Stimulated activated CD4-positive, alpha-beta T cell treated with anti-CD3 and anti-CD28 coated beads, Interleukin-4, amount 100 ng/mL, for 4 hours (primary cell): ENCODE measurements at regions not wholly inside any gene's neighbourhood (a gene's known extent, or its start where the extent isn't known, plus 50 kb on each side); places are given as distances from the start of the nearest gene placed in this dataset.
"Not testable (repeated sequence)": the region's sequence is repeated elsewhere in the genome, so short reads cannot be mapped to it uniquely, and the experiment has no call there.

Experiments used
- DNase-seq, 2 experiments: peaks; one replicate each; pipeline ENCODE4 v3.0.0-alpha.2; 2020

DNA sequence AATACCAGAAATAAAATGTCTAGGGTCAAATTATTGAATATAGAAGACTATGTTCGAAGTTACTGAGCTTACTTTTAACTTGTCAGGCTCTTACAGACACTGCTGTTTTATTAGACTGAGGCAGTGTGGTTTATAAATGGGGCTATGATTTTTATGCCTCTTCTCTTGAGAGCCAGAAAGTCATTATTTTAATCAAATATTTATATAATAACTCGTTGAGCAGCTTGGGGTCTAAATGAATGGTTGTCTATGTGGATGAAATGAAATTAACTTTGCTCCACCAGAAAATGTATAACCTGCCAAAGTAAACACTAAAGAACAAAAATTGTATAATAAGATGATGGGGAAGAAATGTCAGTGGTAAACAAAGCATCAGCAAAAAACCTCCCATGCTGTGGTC lies 175.6 kb upstream of the THSD7A start:
- DNase-seq = no peak

DNA sequence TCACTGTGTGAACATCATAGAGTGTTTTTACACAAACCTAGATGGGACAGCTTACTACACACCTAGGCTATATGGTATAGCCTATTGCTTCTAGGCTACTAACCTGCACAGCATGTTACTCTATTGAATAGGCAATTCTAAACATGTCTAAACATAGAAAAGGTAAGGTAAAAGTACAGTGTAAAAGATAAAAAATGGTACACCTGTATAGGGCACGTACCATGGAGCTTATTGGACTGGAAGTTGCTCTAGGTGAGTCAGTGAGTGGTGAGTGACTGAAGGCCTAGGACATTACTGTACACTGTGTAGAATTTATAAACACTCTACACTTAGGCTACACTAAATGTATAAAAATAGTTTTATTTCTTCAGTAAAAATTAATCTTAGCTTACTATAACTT lies 182.0 kb upstream of the THSD7A start:
- DNase-seq = no peak

DNA sequence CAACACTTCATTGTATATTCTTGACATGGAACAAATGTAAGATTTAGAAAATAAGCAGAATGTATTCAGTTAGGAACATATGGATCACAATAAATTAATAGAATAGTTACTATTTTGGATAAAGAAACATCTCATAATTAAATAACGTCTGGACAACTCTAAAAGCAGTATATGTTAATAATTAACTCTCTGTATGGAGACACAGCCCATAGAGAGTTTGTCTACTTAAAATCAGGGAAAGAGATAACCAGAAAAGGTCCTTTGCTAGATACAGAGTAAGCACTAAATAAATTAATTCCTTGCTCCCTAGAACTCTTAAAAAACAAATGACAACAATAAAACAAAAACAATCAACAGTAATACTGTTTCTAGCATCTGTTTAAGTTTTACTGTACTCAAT lies 184.4 kb upstream of the THSD7A start:
- no peak for DNase-seq

DNA sequence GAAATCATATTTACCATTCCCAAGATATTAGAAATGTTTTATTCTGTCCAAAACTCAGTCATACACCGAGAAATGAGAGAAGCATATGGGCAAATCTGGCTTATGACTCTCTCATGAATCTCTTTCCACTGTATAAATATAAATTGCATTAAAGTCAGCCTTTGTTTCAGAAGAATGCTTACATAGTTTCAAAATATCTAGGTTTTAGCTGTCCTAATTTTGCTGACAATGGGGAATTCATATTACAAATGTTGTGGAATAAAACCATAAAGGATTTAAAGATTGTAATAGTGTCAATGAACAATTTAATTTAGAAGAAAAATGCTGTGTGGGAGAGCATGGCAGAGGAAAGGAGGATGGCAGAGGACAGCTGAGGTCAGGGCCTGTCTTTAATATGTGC lies 185.0 kb upstream of the THSD7A start:
- DNase-seq = no peak

DNA sequence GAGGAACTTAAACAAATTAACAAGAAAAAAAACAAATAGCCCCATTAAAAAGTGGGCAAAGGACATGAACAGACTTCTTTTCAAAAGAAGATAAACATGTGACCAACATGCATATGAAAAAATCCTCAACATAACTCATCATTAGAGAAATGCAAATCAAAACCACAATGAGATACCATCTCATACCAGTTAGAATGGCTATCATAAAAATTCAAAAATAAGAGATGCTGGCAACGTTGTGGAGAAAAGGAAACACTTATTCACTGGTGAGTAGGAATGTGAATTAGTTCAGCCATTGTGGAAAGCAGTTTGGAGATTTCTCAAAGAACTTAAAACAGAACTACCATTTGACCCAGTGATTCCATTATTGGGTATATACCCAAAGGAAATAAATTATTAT lies 189.1 kb upstream of the TMEM106B start:
- not testable (repeated sequence) for DNase-seq

DNA sequence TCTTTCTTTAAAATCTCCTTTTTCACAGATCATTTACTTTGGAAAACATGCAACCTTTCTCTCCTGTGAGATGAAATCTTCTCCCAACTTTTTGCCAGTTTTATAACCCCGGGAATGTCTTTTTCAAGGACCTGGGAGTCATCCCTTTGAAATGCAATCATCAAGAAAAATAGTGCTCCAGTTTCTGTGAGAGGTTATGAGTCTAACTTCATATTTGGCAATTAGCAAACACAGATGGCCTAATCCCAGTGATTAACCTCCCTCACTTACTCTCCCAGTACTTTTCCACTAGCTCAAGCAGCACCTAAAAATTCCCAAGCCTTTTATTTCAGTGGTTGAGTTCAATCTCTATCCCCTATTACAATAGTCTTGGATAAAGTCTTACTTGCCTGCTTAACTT lies 185.8 kb upstream of the TMEM106B start:
- no peak for DNase-seq

DNA sequence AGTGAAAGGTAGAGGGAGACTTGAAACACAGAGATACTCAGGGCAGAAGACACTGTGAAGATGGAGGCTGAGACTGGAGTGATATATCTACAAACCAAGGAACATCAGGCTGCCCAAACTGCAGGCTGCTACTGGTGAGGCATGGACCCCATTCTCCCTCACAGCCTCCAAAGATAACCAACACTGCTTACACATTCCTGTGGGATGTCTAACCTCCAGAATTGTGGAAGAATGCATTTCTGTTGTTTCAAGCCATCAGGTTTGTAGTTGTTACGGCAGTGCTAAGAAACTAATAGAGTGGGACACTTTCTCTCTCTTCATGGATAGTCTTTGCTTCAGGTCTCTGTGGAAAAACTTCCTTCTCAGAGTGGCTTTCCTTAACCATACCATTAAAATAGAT lies 182.6 kb upstream of the TMEM106B start:
- no peak for DNase-seq

DNA sequence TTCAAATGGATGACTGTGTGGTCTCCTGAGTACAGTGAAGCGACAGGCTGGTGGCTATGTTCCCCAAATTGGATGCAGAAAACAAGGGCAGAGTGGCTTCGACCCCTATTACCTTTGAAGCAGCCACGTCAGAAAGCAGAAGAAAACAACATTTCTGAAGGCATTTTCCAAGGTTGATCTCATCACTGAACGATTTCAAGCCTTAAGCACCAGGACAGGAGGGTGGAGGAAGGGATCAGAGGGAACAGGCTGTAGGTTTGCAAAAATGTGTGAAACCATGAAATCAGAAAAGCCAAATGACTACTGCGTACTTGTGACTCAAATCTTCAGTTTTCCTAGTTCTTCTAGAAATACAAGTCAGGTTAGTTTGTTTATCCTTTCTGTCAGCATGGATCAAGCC lies 181.0 kb upstream of the TMEM106B start:
- DNase-seq = no peak

DNA sequence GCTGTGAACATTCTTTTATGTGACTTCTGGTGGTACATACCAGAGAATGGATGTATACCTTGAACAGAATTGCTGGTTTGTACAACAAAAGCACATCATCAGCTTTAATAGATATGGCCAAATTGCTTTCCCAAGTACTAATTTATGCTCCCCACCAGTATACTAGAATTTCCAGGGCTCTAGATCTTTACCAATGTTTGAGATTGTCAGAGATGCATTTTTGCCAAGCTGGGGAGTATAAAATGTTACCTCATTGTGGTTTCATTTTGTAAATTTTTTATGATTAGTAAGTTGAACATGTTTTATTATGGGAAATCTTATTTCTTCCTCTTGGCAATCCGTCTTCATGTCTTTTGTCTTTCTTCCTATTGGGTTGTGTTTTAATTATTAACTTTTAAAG lies 179.9 kb upstream of the TMEM106B start:
- no peak for DNase-seq

DNA sequence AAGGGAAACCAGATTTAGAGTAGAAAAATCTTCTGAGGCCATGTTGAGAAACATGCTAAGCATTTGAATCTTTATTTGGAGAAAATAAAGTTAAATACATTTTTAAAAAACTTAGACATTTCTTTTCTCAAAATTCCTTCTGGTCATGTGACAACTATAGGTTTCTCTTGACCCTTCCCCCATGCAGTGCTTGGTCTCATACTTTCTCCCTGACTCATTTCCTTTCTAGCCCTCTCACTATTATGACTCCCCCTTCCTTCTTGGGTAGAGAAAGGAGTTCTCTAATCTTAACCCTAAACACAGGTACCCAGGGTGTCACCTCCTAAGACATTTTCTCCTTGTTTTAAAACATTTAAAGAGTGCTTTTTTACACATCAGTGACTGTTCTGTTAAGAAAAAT lies 179.5 kb upstream of the TMEM106B start:
- no peak for DNase-seq

DNA sequence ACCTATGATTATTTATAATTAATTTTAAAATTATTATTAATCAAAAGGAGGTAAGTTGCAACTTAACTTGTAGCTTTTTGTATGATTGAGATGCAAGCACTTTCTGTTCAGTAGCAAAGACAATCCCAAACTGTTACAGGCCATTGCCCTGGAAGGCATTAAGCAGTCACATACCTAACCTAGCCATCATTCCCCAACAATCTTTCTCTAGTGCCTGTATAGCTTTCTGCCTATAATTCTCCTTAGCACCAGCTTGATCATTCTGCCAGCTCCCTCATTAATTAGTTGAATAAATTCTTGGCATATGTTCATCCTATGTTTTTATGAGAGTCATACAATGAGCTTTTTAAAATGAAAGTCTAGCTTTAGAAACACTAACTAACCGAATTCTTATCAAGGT lies 178.9 kb upstream of the TMEM106B start:
- DNase-seq = no peak

DNA sequence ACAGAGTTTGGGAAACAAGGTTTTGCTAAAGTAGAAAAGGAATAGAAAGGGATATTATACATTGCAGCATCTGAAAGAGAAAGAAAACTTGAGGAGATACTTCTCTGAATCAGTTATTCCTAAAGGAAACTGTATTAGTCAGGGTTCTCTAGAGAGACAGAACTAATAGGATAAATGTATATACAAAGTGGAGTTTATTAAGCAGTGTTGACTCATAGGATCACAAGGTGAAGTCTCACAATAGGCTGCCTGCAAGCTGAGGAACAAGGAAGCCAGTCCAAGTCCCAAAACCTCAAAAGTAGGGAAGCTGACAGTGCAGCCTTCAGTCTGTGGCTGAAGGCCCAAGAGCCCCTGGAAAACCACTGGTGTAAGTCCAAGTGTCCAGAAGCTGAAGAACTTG lies 167.6 kb upstream of the TMEM106B start:
- DNase-seq = not testable (repeated sequence)

DNA sequence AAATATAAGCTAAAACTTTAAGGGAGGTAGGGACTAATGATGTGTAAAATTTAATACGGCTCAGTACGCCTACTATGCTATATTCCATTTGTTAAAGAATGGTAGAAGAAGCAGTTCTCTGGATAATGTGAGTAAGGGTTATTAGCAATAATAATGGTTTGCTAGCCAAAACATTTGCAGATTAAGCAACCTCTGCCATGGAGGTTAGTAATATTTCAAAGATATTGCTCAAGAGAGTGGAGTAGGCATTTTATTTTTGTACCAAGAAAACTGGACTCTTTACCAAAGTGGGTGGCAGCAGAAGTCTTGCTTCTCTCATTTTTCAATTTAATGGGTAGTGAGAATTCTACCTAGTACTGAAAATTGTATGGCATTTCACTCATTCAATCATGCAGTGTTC lies 158.9 kb upstream of the TMEM106B start:
- no peak for DNase-seq

DNA sequence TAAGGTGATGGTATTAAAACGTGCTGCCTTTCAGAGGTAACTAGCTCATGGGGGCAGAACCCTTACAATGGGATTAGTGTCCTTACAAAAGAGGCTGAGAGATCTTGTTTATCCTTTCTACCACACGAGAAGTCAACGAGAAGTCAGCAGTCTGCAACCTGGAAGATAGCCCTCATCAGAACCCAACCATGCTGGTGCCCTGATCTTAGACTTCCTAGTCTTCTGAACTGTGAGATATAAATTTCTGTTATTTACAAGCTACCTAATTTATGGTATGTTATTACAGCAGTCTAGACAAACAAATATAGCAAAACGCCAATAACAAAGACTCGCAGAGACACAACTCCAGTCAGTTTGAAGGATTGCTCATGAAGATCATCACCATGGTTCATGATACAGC lies 157.5 kb upstream of the TMEM106B start:
- no peak for DNase-seq

DNA sequence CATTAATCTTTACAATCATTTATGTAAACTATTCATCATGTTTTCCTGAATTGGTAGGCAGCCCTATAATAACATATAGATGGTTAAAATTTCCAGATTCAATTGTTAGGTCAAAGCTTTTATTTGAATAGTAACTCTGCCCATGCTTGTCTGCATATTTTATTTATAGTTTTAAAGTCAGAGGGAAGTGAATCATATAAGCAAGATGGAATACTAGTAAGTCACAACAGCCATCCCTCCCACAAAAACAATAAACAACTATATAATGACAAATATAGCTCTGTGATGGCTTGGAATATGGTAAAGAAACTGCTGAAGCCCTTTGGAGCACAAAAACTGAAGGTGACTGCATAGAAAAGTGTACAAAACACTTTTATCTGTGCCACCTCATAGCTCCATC lies 156.3 kb upstream of the TMEM106B start:
- DNase-seq = no peak

DNA sequence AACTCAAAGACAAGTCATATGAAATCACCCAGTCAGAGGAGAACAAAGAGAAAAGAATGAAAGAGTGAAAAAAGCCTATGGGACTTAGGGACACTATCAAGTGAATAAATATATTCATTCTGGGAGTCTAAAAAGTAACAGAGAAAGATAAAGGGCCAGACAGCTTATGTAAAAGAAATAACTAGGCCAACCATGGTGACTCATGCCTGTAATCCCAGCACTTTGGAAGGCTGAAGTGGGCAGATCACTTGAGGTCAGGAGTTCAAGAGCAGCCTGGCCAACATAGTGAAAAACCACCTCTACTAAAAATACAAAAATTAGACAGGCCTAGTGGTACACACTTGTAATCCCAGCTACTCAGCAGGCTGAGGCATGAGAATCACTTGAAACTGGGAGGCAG lies 154.7 kb upstream of the TMEM106B start:
- DNase-seq = no peak

DNA sequence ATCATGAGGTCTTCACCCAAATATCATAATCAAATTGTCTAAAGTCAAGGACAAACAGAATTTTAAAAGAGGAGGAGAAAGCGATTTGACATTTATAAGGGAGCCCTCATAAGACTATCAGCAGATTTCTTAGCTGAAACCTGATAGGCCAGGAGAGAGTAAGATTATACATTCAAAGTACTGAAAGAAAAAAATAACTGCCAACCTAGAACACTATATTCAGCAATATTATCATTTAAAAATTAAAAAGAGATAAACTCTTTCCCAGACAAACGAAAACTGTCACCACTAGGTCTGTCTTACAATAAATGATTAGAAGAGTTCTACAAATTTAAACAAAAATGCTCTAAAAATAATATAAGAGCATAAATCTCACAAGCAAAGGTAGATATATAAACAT lies 154.1 kb upstream of the TMEM106B start:
- no peak for DNase-seq

DNA sequence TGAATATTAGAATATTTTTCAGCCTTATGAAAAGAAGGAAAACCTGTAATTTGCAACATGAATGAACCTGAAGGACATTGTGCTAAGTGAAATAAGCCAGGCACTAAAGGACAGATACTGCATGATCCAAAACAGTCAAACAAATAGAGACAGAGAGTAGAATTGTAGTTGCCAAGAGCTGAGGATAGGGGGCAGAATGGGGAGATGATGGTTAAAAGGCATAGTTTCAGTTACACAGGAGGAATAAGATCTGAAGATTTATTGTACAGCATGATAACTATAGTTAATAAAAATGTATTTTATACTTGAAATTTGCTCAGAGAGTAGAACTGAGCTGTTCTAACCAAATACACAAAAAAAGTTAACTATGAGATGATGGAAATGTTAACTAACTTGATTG lies 149.0 kb upstream of the TMEM106B start:
- DNase-seq = no peak

DNA sequence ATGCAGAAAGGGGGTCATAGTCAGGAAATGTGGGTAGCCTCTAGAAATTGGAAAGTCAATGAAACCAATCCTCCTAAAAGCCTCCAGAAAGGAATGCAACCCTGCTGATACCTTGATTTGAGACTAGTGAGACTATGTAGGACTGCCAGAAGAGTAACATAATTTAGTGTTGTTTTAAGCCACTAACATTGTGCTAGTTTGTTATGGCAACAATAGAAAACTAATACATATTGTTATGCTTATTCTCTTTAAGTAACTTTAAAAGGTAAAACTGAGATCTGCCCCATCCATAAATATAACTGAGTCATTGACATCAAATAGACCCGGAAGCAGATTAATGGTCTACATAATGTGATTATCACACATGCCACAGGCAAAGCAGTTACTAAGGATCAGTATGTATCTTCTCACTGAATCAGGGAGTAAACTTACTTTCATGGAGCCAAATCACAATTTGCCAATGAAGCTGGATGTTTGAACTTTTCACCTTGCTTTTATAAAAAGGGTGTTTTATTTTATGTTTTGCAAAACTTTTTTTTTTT lies 146.4 kb upstream of the TMEM106B start:
- DNase-seq = no peak

DNA sequence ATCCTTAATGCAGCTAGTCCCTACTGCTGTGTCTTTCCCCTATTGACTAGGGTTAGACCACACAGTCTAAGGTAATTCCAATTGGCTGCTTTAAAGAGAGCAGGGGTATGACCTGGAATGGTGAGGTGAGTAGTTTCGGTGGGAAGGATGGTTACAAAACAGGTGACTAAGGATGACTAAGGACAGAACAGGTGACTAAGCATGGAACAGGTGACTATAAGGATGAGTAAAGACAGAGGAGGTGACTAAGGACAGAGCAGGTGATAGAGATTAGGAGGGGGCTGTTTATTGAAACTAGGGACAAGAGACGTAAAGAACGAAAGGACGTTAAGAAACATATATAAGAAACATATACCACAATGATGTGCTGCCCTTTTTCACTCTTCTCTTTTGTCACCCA lies 145.1 kb upstream of the TMEM106B start:
- no peak for DNase-seq

DNA sequence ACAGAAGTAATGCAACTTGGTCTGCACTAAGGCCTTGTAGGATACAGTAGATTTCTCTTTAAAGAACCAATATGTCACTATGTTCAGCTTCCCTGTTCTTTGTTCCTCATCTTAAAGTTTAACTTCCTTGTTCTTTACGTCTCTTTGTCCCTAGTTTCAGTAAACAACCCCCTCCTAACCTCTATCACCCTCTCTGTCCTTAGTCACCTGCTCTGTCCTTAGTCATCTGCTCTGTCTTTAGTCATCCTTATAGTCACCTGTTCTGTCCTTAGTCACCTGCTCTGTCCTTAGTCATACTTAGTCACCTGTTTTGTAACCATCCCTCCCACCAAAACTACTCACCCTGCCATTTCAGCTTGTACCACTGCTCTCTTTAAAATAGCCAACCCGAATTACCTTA lies 144.6 kb upstream of the TMEM106B start:
- DNase-seq = no peak

DNA sequence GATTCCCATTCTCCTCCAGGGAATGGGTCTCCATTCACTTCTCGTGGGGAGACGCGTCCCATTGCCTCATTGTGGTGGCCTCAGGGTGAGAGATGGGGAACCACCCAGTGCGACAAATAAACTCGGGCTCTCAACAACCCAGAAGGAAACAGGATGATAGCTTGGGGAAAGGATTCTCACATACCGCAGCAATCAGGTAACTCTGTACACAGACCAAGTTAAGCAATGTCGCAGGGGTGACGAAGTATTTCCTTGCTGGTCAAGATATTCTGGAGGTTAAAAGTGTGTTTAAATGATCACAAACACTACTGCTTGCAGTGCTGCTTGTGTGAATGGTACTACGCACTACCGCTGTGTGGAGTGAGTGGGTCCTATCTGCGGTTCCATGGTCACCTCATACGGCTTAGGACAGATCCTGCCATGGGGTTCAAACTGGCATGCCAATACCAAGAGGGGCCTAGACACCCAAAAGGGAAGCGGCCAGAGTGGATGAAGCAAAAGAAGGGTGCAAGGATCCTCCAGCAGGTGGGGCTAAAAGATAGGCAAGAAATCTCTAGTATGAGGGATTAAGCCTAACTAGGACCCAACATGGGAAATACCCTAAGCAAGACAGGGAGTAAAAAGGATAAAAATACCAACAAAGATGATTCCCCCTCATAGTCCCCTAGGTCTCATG lies 143.8 kb upstream of the TMEM106B start:
- DNase-seq = peak; percentile 36 to 42

DNA sequence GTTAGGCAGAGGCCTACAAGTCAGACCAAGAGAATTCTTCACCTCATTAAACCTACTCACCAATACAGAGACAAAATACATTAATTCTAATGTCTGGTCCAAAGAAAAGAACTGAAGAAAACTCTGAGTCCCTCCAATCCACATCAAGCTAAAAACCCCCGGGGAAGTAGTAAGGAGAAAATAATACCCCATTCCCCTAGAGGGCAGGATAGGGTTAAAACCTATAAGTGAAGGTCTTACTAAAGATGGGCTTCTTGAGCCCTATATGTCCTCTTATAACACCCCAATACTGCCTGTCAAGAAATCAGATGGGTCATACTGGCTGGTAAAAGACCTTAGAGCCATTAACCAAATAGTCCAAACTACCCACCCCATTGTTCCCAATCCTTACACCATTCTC lies 141.3 kb upstream of the TMEM106B start:
- no peak for DNase-seq

DNA sequence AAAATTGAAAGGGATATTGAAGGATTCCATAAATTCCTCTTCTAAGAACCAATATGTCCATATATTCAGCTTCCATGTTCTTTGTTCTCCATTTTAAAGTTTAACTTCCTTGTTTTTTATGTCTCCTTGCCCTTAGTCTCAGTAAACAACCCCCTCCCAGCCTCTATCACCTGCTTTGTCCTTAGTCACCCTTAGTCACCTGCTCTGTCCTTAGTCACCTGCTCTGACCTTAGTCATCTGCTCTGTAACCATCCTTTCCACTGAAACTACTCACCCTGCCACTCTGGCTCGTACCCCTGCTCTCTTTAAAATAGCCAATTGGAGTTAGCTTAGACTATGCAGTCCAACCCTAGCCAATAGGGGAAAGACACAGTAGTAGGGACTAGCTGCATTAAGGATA lies 136.2 kb upstream of the TMEM106B start:
- DNase-seq = no peak

DNA sequence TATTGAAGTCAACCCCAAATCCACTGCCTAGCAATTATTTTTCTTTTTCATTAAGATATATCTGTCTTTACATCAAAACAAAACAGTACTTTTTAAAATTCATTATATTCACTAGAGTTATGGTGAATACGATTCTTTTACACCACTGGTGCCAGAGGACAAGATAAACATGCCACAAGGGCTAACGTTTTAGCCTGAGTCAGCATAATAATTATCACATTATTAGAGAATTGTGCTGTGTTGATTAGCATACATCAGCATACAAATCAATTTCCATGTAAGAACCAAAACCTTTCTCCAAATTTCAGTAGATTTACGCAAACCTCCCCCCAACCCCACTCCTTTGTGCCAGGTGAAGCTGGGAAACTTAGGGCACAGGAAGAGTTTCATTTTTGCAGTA lies 131.1 kb upstream of the TMEM106B start:
- no peak for DNase-seq

DNA sequence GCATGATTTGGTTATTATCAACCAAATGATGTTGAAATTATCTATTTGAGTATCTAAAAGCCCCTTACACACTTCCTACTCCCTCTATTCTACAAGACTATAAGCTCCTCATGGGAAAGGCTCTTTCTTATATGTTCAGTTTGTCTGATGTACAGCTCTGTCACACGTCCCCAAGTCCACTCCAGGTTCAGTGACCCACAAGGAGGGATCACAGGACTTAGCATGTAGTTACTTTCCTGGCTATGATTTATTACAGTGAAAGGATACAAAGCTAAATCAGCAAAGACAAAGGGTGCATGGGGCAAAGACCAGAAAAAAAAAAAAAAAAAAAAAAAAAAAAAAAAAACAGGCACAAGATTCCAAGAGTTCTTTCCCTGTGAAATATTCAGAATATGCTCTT lies 125.6 kb upstream of the TMEM106B start:
- no peak for DNase-seq
